PC-9 (cell line): ENCODE measurements at regions not wholly inside any gene's neighbourhood (a gene's known extent, or its start where the extent isn't known, plus 50 kb on each side); places are given as distances from the start of the nearest gene placed in this dataset.

Source experiments
- CTCF ChIP-seq: fragments of 200-600 bp; sonication (generic); conservative IDR thresholded peaks from 2 replicates; pipeline ENCODE4 v1.6.1; 2017; ENCODE audit warnings: mixed run types, antibody characterized with exemption, mild to moderate bottlenecking, moderate library complexity
- EZH2 ChIP-seq: fragments of 200-600 bp; sonication (generic); IDR thresholded peaks from 2 replicates; pipeline ENCODE4 v1.8.0; 2017; ENCODE audit warnings: antibody characterized with exemption, low read depth

DNA sequence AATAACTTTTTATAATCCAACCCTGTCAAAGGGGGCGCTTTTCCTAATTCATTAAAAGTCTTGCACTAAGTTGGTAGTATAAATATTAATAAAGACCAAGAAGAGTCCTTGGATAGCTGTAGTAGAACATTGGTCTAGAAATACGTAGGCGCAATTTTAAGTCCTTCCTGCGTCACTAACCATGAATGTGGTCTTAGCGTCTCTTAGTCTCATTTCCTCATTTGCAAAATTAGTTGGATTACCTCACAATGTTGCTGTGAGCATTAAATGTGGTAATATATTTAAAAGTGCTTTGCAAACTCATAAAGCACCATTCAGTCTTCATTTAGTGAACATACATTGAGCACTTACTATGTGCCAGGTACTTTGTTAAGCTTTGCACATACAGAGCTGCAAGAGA, 149.7 kb downstream of the AEBP2 start:
- TF ChIP-seq CTCF, result no peak
- TF ChIP-seq EZH2, result no peak
